HG03442 (cell line): ENCODE measurements at regions not wholly inside any gene's neighbourhood (a gene's known extent, or its start where the extent isn't known, plus 50 kb on each side); places are given as distances from the start of the nearest gene placed in this dataset.

ENCODE experiments used
- ATAC-seq: cut with Tn5 transposase; IDR thresholded peaks from one replicate; pipeline ENCODE4 v1.9.1; 2021; ENCODE audit warnings: mild to moderate bottlenecking, moderate library complexity; ENCODE audit not compliant: unreplicated experiment

GRCh38 chr3:154486949-154487348 lies 57.0 kb upstream of the GPR149 start:
- ATAC-seq = no peak

DNA sequence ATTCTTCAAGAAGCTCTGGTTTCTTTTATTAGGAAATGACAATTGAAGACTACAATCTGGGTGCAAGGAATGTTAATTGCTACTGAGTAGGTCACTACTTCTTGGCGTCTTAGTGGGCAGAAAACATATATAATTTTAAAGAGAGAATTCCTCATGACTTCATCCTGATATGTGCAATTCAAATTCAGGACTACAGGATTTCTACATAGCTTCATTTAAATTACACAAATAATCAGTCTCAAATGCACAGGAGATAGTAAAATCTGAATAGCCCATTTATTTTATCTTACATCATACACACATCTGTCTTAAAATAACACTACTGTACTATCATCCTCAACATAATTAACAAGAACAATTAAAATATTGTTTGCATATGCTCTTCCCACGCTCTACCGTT lies 52.5 kb upstream of the GPR149 start:
- ATAC-seq = no peak

DNA sequence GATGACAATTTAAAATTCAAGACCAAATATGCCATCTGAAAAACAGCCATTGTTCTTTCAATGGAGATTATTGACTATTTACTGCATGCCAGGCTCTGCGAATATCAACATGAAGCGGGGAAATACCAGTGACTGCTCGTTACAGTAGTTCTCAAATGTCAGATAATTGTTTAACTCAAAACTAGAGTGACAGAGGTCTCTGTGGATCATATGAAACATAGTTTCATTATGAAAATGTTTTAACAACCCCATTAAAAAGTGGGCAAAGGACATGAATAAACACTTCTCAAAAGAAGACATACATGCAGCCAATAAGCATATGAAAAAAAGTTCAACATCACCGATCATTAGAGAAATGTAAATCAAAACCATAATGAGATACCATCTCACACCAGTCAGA lies 50.0 kb upstream of the GPR149 start:
- no peak for ATAC-seq
